MG63 (cell line): ENCODE measurements at regions not wholly inside any gene's neighbourhood (a gene's known extent, or its start where the extent isn't known, plus 50 kb on each side); places are given as distances from the start of the nearest gene placed in this dataset.

Experiments used
- DNase-seq: peaks from one replicate; pipeline ENCODE4 v3.0.0-alpha.2; 2020
- H3K27me3 ChIP-seq: fragments of 250-450 bp; sonication (Bioruptor Pico); 2 replicates; pipeline ENCODE4 v1.5.1; 2020; ENCODE audit warnings: mild to moderate bottlenecking, moderate library complexity
- H3K36me3 ChIP-seq: fragments of 250-450 bp; sonication (Bioruptor Pico); 2 replicates; pipeline ENCODE4 v1.5.1; 2020; ENCODE audit warnings: mild to moderate bottlenecking, moderate library complexity
- H3K4me3 ChIP-seq: fragments of 250-450 bp; sonication (Bioruptor Pico); 2 replicates; pipeline ENCODE4 v1.5.1; 2020; ENCODE audit warnings: mild to moderate bottlenecking, moderate library complexity
- H3K9me3 ChIP-seq: fragments of 250-450 bp; sonication (Bioruptor Pico); 2 replicates; pipeline ENCODE4 v1.5.1; 2020; ENCODE audit warnings: mild to moderate bottlenecking, moderate library complexity

DNA sequence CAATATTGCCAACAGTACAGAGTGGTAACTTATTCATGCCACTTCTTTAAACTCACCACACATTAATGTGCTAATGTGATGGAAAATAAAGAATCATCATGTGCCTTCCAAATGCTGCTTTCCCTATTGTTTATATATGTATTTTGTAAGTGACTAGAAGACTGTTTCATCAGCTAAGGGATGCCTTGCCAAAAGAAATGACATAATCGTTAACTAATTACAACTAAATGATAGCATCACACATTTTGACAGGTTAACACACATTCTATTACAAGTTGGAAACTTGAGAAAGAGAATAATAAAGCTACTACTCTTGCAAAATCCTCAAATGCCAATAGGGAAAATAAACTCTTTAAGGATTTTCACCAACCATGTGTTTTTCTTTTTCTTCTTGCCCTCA is 329.9 kb upstream of the AGTR1 start:
- no peak for DNase-seq
- Histone ChIP-seq H3K9me3 (peaks cover 3% of the 10 kb centered on the region; the same call in 1 of the 2 replicates), H3K36me3 (no peaks in the 10 kb centered on the region), H3K4me3 (no peak overlapping the region), H3K27me3 (no peaks in the 10 kb centered on the region)

DNA sequence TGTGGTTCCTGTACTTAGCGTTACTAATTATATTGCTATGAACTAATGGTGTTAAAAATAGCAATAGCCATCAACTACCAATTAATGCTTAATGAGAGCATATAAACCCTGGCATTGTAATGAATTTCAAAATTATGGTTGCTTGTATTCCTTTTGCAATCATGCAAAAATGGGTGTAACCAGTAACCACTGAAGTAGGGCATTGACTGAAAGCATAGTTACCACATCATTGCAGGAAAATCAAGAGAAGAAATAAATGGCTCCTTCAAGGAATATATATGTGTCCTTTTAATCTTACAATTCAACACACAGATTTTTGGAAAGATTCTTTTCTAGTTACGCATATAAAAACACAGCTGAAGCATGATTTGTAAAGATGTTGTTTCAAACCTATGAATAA is 328.3 kb upstream of the AGTR1 start:
- DNase-seq = no peak
- Histone ChIP-seq H3K36me3 (no peaks in the 10 kb centered on the region), H3K9me3 (no peaks in the 10 kb centered on the region), H3K27me3 (no peaks in the 10 kb centered on the region), H3K4me3 (no peak overlapping the region)

DNA sequence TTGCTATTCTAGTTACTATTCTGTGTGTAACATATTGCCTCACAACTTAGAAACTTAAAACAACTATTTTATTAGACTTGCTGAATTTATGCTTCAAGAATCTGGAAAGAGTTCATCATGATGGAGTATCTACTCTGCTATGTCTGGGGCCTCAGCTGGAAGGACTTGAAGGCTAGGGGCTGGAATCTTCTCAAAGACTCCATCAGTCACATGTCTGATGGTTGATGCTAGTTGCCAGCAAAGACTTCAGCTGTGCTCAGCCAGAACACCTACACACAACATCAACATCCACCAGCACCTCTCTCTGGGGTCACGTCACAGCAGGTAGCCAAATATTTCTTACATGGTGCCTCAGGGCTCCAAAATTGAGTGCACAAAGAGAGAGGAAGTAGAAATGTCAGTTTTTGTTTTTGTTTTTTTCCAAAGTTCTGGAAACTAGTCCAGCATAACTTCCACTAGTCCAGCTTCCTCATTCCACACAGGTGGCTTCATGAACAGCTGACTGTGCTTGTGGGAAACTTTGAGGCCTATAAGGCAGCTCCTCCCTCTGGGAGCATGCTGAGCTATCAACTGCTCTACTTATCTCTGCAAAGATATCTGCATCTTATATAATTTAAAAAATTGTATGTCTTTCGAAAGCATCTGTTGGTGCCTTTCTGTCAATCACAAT is 325.4 kb upstream of the AGTR1 start:
- Histone ChIP-seq H3K9me3 (no peaks in the 10 kb centered on the region), H3K4me3 (no peak overlapping the region), H3K36me3 (no peaks in the 10 kb centered on the region), H3K27me3 (no peaks in the 10 kb centered on the region)
- DNase-seq = no peak

DNA sequence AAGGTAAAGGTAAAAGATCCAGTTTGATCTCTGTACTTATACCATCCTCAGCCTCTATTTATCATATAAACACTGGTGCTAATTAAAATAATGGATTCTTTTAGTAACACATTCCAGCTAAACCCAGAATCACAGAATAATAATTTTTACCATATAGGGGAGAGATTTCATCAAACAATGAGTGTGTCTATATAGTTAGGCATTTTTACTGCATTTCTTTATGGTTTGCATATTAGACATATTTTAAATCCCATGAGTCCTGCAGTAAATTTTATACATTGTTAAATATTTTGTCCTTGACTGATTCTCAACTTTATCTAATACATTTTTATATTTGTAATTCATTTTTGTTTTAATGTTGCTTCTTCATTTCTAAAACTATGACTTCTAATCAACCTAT is 323.7 kb upstream of the AGTR1 start:
- H3K27me3 ChIP-seq = no peaks in the 10 kb centered on the region
- no peak for DNase-seq
- H3K9me3 ChIP-seq = no peaks in the 10 kb centered on the region
- H3K36me3 ChIP-seq = no peaks in the 10 kb centered on the region
- no peak overlapping the region for H3K4me3 ChIP-seq

DNA sequence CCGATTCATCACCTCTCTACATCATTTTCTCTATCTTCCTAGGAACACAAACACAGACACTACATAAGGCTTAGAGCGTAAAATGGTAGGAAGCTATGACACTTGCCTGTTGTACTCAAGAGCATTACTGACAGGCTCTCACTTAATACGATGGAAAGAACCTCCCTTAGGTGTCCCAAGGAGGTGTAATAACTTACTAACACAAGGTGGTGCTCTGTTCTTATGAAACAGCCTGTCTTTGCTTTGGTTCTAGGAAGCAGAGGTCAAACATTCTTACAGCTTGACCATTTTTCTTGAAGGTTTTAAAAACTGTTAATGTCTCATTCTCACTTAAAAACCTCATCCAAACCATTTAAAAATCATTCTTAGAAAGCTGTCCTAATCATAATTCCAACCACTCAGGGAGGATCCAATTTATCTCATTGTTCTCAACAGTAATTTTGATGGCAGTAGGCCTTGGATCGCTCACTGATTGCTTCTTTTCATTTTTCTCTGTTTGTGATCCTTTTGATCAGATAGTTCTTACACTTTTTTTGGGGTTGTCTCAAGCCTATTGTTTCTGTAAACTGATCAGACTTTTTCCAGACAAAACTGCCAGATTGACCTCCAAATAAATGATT is 317.8 kb upstream of the AGTR1 start:
- no peaks in the 10 kb centered on the region for H3K36me3 ChIP-seq
- no peaks in the 10 kb centered on the region for H3K9me3 ChIP-seq
- H3K4me3 ChIP-seq = no peak overlapping the region
- DNase-seq = no peak
- no peaks in the 10 kb centered on the region for H3K27me3 ChIP-seq

DNA sequence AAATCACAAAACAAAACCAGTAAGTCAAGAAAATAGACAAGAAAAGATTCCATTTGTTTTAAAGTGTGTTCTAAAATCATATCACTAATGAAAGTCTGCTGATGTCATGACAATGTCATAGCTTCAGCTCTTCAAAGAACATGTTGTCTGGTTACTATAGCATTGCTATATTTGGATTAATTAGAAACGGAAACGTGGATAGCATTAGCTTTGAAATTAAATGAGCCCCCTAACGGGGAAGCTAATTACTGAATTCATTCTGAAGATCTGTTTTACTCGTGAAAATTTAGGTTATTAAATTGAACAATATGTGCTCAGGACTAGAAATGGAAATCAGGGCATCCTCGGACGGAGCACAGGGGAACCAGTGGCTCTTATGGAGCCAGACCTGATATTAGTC is 316.7 kb upstream of the AGTR1 start:
- Histone ChIP-seq H3K9me3 (no peaks in the 10 kb centered on the region), H3K36me3 (no peaks in the 10 kb centered on the region), H3K4me3 (no peak overlapping the region), H3K27me3 (no peaks in the 10 kb centered on the region)
- no peak for DNase-seq

DNA sequence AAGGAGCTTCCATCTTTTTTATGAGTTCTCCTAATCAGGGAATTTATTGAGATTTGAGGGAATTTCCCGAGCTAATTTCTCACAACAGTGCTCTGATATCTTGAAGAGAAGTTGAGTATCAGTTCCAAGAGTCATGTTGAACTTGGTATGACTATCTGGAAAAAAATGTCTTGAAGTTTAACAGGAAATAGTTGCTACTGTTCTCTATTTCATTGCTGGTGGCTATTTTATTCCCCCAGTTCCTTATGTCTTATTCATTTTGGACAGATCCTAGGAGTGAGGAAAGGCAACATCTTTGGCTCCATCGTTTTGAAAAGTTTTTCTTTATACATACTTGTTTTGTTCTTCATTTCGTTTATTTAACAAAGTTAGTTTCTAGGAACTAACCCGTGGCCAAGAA is 307.8 kb upstream of the AGTR1 start:
- Histone ChIP-seq H3K27me3 (no peaks in the 10 kb centered on the region), H3K36me3 (no peaks in the 10 kb centered on the region), H3K9me3 (no peaks in the 10 kb centered on the region), H3K4me3 (no peak overlapping the region)
- no peak for DNase-seq

DNA sequence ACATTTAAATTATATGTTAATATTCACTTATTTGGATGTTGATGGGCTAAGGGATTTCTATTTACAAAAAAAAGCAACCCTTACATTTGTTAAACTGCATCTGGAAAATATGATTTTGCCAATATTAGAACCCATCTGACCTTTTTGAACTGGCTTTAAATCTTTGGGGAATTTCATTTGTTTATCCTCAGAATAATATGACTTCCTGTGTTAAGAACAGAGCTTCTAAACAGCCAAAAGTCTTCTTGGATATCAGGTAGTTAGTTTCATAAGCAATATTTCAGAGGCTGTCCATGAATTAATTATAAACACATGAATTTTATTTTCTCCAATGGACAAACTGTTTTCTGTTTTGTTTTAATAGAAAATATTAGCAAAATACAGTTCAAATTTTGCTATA is 301.9 kb upstream of the AGTR1 start:
- Histone ChIP-seq H3K4me3 (no peak overlapping the region), H3K9me3 (no peaks in the 10 kb centered on the region), H3K36me3 (no peaks in the 10 kb centered on the region), H3K27me3 (no peaks in the 10 kb centered on the region)
- no peak for DNase-seq

DNA sequence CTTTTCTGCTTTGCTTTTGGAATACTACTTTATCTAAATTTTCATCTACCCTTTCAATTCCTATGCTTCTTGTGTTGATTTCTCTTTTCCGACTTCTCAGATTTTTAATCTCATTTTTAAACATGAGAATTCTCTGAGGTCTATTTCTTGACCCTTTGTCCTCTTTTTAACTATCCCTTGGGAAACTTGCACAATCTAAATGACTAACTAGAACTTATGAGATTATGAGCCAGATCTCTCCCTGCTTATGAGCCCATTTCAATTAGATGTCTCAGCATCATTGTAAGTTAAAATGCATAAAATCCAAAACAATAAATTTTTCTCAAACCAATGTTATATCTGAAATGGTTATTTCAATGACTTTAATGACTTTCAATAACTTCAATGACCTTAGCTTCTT is 296.9 kb upstream of the AGTR1 start:
- H3K27me3 ChIP-seq = 0 out of 2 replicates have a peak, but pooled peaks cover 2% of the 10 kb centered on the region
- no peak for DNase-seq
- no peaks in the 10 kb centered on the region for H3K36me3 ChIP-seq
- H3K9me3 ChIP-seq = no peaks in the 10 kb centered on the region
- no peak overlapping the region for H3K4me3 ChIP-seq

DNA sequence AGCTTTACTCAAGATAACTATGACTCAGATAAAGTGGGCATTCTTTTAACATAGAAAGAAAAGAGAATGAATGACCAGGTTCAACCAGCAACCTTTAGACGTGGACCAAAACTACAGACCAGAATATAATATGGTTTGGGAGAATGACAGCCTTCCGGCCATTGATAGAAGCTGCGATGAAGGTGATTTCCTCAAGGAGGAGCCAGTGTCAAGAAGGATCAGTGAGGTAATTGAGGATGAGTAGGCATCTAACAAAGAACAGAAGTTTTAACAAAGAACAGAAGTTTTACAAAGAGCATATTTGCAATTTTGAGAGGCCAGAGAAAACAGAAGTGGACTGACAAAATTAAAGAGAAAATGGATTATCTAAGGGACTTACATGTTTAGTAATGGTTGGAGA is 289.0 kb upstream of the AGTR1 start:
- H3K4me3 ChIP-seq = no peak overlapping the region
- peaks cover 6% of the 10 kb centered on the region; the same call in 1 of the 2 replicates for H3K9me3 ChIP-seq
- no peak for DNase-seq
- H3K27me3 ChIP-seq = no peaks in the 10 kb centered on the region
- no peaks in the 10 kb centered on the region for H3K36me3 ChIP-seq

DNA sequence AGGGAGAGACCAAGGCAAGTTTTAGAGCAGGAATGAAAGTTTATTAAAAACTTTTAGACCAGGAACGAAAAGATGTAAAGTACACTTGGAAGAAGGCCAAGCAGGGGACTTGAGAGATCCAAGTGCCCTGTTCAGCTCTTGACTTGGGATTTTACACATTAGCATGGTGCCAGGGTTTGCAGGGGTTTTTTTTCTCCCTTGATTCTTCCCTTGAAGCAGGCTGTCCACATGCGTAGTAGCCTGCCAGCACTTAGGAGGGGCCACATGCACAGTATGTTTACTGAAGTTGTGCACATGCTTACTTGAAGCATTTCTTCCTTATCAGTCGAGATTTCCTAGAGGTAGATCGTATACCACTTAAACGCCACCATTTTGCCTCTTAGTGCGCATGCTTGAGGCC is 277.5 kb upstream of the AGTR1 start:
- no peaks in the 10 kb centered on the region for H3K36me3 ChIP-seq
- no peaks in the 10 kb centered on the region for H3K9me3 ChIP-seq
- no peaks in the 10 kb centered on the region for H3K27me3 ChIP-seq
- H3K4me3 ChIP-seq = no peak overlapping the region
- no peak for DNase-seq

DNA sequence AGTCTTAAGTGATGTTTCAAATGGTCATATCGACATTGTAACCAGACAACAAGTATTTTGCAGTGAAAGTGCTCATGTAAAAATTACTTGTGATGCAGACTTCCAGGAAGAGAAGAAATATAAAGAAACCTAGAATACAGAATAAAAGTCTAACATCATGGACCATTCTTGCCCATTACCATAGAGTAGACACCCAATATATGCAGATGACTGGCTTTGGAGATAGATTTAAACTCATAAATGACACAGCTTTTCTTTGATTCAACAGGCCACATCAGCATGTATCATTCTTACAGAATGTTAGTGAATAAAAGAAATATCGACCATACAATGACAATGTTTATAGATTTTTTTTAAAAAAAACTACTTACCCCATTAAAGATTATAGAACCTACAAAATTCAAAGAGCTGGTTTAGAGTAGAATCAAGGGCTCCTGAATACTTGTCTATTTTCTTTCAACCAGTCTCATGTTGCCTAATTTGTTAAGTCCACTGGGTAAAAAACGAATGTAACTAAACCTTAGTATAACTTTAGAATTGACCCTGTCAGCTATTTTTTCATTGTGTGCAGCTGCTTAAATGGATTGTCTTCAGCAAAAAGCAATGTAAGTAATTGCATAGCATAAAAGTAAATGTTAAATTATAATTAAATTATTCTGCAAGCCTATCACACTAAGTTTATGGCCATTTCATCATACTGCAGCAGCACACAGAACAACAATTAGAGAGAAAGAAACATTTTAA is 268.7 kb upstream of the AGTR1 start:
- no peak for DNase-seq
- H3K27me3 ChIP-seq = no peaks in the 10 kb centered on the region
- H3K9me3 ChIP-seq = no peaks in the 10 kb centered on the region
- H3K4me3 ChIP-seq = no peak overlapping the region
- H3K36me3 ChIP-seq = no peaks in the 10 kb centered on the region

DNA sequence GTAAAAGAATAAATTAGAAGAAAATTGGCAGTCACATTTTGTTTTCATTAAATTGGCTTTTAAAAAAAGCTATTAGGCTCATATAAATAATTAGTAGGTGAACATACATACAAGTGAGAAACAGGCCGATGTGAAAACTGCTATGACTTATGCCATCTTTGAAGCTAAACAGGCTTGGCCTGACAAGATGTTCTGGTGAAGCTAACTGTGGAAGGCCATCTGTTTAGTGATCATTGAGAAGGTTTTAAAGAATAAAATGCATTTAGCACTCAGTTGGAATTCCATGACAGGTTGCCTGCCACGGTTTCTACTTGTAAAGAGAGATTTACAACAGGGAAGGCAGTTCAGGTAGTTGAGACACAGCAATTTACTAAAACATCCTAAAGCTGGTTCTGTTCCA is 264.0 kb upstream of the AGTR1 start:
- no peak for DNase-seq
- no peaks in the 10 kb centered on the region for H3K9me3 ChIP-seq
- no peak overlapping the region for H3K4me3 ChIP-seq
- no peaks in the 10 kb centered on the region for H3K36me3 ChIP-seq
- H3K27me3 ChIP-seq = no peaks in the 10 kb centered on the region; the same call in 1 of the 2 replicates

DNA sequence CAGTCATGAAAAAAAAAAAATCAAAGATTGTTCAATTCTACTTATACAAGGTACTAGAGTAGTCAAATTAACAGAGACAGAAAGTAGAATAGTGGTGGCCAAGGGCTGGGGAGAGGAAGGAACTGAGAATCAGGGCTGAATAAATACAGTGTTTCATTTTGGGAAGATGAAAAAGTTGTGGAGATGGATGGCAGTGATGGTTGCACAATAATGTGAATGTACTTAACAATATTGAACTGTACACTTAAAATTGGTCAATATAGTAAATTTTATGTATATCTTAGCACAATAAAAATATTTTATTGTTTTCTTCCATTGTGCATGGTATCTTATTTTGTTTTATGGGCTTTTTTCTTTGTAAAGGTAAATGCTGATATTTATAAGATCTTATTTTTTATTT is 262.2 kb upstream of the AGTR1 start:
- no peaks in the 10 kb centered on the region for H3K9me3 ChIP-seq
- H3K4me3 ChIP-seq = no peak overlapping the region
- DNase-seq = no peak
- no peaks in the 10 kb centered on the region for H3K36me3 ChIP-seq
- no peaks in the 10 kb centered on the region; the same call in 1 of the 2 replicates for H3K27me3 ChIP-seq

DNA sequence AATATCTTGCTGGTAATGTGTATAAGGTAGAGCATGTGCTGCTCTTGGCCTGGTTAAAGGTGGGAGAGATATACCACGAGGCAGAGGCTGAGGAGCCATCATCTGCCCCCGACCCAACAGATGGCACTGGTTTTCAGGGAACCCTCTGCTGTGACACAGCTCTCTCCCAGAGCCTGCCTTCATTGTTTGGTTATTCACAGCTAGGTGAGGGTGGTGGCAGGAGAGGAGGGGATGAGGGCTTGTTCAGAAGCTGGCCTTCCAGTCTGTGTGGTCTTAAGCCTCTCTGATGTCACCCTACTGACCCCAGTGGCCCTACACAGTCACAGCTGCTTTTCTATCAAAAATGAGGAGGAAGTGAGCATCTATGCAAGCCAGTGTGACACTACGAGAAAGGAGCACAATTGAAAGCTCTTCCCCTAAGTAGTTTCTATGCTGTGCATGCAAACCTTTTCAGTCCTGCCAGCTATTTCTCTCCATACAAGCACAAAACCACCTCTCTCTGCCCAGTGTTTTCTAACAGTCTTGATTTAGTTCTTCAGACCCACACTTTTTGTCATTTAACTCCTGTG is 258.4 kb upstream of the AGTR1 start:
- no peak overlapping the region for H3K4me3 ChIP-seq
- no peaks in the 10 kb centered on the region for H3K36me3 ChIP-seq
- H3K9me3 ChIP-seq = no peaks in the 10 kb centered on the region
- H3K27me3 ChIP-seq = no peaks in the 10 kb centered on the region; the same call in 1 of the 2 replicates
- DNase-seq = no peak

DNA sequence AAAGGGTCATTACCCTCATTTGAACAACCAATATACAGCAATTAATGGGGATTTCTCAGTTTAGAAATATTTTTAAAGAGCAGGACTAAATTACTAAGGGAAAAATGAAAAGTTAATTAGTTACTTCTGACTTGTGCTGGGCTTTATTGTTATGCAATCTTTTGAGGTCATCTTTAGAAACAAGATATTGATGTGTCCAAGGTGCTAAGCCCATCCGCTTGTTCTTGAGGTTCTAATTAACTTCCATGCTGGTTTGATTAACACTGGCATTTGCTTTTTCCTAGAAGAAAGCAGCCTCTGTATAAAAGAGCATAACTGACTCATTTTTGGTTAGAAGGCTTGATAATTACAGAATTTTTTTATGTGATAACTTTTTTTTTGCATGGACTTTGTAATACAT is 256.5 kb upstream of the AGTR1 start:
- Histone ChIP-seq H3K36me3 (no peaks in the 10 kb centered on the region), H3K9me3 (no peaks in the 10 kb centered on the region), H3K4me3 (no peak overlapping the region), H3K27me3 (no peaks in the 10 kb centered on the region; the same call in 1 of the 2 replicates)
- no peak for DNase-seq

DNA sequence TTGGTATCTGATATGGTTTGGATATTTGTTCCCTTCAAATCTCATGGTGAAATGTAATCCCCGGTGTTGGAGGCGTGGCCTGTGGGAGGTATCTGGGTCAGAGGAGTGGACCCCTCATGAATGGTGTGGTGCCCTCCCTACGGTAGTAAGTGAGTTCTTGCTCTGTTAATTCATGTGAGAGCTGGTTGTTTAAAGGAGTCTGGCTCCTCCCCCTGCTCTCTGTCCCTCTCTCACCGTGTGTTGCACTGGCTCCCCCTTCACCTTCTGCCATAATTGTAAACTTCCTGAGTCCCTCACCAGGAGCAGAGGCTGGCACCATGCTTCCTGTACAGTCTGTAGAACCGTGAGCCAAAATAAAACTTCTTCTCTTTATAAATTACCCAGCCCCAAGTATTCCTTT is 246.9 kb upstream of the AGTR1 start:
- no peak for DNase-seq
- Histone ChIP-seq H3K9me3 (no peaks in the 10 kb centered on the region), H3K36me3 (no peaks in the 10 kb centered on the region)

More for the DNA sequence above, 246.9 kb upstream of the AGTR1 start:
- 0 out of 2 replicates have a peak, but pooled peaks cover 7% of the 10 kb centered on the region for H3K27me3 ChIP-seq
- H3K4me3 ChIP-seq = no peak overlapping the region
